HL-60 (cell line): ENCODE measurements at regions not wholly inside any gene's neighbourhood (a gene's known extent, or its start where the extent isn't known, plus 50 kb on each side); places are given as distances from the start of the nearest gene placed in this dataset.

Experiments
- TF ChIP-seq, protein P1 (sequence below): IDR thresholded peaks from one replicate; pipeline ENCODE4 v1.5.1; 2011; ENCODE audit warnings: low read length, control low read depth, inconsistent platforms; ENCODE audit not compliant: insufficient read depth
- TF ChIP-seq, protein P2 (sequence below): IDR thresholded peaks from 2 replicates; pipeline ENCODE4 v1.6.1; 2012; ENCODE audit warnings: low read depth; ENCODE audit not compliant: insufficient replicate concordance

DNA sequence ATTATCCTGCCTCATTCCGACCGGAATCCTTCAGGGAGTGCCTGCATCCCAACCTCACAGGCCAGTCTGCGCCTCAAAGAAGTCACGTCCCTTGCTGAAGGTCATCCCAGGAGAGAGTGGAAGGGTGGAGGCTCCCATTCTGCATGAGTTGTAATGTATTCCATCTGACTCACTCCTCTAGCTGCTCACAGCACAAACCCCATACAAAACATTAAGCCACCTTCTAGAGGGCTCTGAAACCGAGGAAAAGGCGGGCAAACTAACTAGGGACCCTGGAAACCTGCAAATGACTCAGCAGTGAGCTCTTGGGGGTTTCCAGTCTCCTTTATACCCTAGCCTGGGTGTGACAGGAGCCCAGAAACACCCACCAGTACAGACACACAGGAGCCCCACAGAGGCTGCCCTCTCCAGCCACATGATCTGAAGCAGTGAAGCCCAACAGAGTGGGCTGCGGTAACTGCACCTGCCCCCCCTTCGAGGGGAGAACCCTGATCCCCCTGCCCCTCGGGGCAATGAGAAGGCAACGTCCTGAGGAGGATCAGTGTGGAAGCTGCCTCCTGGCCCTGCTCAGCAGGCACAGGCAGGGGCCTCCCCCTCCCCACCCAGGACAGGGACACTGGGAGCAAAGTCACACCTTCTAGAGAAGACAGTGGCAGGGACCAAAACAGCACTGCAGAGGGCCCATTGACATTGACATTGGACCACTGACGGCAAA is 69.3 kb upstream of the SNTG2 start:
- TF ChIP-seq, protein P1, sequence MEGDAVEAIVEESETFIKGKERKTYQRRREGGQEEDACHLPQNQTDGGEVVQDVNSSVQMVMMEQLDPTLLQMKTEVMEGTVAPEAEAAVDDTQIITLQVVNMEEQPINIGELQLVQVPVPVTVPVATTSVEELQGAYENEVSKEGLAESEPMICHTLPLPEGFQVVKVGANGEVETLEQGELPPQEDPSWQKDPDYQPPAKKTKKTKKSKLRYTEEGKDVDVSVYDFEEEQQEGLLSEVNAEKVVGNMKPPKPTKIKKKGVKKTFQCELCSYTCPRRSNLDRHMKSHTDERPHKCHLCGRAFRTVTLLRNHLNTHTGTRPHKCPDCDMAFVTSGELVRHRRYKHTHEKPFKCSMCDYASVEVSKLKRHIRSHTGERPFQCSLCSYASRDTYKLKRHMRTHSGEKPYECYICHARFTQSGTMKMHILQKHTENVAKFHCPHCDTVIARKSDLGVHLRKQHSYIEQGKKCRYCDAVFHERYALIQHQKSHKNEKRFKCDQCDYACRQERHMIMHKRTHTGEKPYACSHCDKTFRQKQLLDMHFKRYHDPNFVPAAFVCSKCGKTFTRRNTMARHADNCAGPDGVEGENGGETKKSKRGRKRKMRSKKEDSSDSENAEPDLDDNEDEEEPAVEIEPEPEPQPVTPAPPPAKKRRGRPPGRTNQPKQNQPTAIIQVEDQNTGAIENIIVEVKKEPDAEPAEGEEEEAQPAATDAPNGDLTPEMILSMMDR, result no peak
- TF ChIP-seq, protein P2, sequence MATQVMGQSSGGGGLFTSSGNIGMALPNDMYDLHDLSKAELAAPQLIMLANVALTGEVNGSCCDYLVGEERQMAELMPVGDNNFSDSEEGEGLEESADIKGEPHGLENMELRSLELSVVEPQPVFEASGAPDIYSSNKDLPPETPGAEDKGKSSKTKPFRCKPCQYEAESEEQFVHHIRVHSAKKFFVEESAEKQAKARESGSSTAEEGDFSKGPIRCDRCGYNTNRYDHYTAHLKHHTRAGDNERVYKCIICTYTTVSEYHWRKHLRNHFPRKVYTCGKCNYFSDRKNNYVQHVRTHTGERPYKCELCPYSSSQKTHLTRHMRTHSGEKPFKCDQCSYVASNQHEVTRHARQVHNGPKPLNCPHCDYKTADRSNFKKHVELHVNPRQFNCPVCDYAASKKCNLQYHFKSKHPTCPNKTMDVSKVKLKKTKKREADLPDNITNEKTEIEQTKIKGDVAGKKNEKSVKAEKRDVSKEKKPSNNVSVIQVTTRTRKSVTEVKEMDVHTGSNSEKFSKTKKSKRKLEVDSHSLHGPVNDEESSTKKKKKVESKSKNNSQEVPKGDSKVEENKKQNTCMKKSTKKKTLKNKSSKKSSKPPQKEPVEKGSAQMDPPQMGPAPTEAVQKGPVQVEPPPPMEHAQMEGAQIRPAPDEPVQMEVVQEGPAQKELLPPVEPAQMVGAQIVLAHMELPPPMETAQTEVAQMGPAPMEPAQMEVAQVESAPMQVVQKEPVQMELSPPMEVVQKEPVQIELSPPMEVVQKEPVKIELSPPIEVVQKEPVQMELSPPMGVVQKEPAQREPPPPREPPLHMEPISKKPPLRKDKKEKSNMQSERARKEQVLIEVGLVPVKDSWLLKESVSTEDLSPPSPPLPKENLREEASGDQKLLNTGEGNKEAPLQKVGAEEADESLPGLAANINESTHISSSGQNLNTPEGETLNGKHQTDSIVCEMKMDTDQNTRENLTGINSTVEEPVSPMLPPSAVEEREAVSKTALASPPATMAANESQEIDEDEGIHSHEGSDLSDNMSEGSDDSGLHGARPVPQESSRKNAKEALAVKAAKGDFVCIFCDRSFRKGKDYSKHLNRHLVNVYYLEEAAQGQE, result no peak
